Panc1 (cell line): ENCODE measurements at regions not wholly inside any gene's neighbourhood (a gene's known extent, or its start where the extent isn't known, plus 50 kb on each side); places are given as distances from the start of the nearest gene placed in this dataset.

Experiments used
- CTCF ChIP-seq: fragments of 450-650 bp; IDR thresholded peaks from 2 replicates; pipeline ENCODE4 v1.5.1; 2017; ENCODE audit warnings: mild to moderate bottlenecking
- SIN3A ChIP-seq: IDR thresholded peaks from 2 replicates; pipeline ENCODE4 v1.6.1; 2012; ENCODE audit warnings: low read depth, mild to moderate bottlenecking, low read length, moderate library complexity, borderline replicate concordance; ENCODE audit not compliant: insufficient read depth

DNA sequence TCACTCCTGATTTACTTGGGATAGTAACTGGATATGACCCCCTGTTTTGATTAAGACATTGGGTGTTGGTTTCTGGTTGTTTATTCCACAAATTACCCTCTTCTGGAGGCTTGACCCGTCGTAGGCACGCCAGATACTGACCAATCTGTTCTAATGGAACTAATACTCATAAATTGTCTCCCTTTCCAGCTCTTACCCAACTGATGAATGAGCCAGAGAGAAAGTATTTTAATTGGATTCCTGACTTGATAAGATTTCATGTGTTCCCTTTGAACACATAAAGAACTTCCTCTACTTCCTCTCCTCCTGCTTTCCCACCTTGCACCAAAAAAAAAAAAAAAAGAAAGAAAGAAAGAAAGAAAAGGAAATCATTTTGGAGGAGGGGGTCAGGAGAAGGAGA is 340.9 kb downstream of the PCNX1 start:
- TF ChIP-seq SIN3A (no peak), CTCF (no peak)
